ENCODE measurements at regions not wholly inside any gene's neighbourhood (a gene's known extent, or its start where the extent isn't known, plus 50 kb on each side); places are given as distances from the start of the nearest gene placed in this dataset.
A peak's percentile ranks its signal among the peaks of the same experiment; 100 is the strongest.
"Not testable (repeated sequence)": the region's sequence is repeated elsewhere in the genome, so short reads cannot be mapped to it uniquely, and the experiment has no call there.

GRCh38 chr21:6554377-6554864, 3967.0 kb upstream of the TPTE start:
- H3K4me2 ChIP-seq (ENCODE audit: low read depth, low read length, poor library complexity, severe bottlenecking); H3K36me3 ChIP-seq (ENCODE audit: insufficient read depth, low read length); DNase-seq; H4K20me1 ChIP-seq (ENCODE audit: insufficient read depth, low read depth, low read length); H3K79me2 ChIP-seq (ENCODE audit: low read length); H3K4me1 ChIP-seq (ENCODE audit: low read length); H3K9ac ChIP-seq (ENCODE audit: low read length); H3K27ac ChIP-seq (ENCODE audit: low read length); H3K9me2 ChIP-seq (replicated peaks; ENCODE audit: insufficient read depth, low read length); H2AFZ ChIP-seq (ENCODE audit: low read length); H3K4me3 ChIP-seq (ENCODE audit: low read length); H3K9me3 ChIP-seq (ENCODE audit: low read length); H3K27me3 ChIP-seq (ENCODE audit: low read length): not testable (repeated sequence)

GRCh38 chr21:6556516-6556915, 3964.9 kb upstream of the TPTE start:
- H3K36me3 ChIP-seq (ENCODE audit: insufficient read depth, low read length); H4K20me1 ChIP-seq (ENCODE audit: insufficient read depth, low read depth, low read length); H3K4me2 ChIP-seq (ENCODE audit: low read depth, low read length, poor library complexity, severe bottlenecking); H3K9ac ChIP-seq (ENCODE audit: low read length); H3K79me2 ChIP-seq (ENCODE audit: low read length); DNase-seq; H3K9me3 ChIP-seq (ENCODE audit: low read length); H2AFZ ChIP-seq (ENCODE audit: low read length); H3K9me2 ChIP-seq (replicated peaks; ENCODE audit: insufficient read depth, low read length); H3K27me3 ChIP-seq (ENCODE audit: low read length); H3K27ac ChIP-seq (ENCODE audit: low read length); H3K4me1 ChIP-seq (ENCODE audit: low read length); H3K4me3 ChIP-seq (ENCODE audit: low read length): not testable (repeated sequence)

GRCh38 chr21:6557415-6557814, 3964.0 kb upstream of the TPTE start:
- not testable (repeated sequence) for H3K27ac ChIP-seq (ENCODE audit: low read length); H3K9me3 ChIP-seq (ENCODE audit: low read length); H3K9me2 ChIP-seq (replicated peaks; ENCODE audit: insufficient read depth, low read length); DNase-seq; H2AFZ ChIP-seq (ENCODE audit: low read length); H4K20me1 ChIP-seq (ENCODE audit: insufficient read depth, low read depth, low read length); H3K79me2 ChIP-seq (ENCODE audit: low read length); H3K4me1 ChIP-seq (ENCODE audit: low read length); H3K36me3 ChIP-seq (ENCODE audit: insufficient read depth, low read length); H3K27me3 ChIP-seq (ENCODE audit: low read length); H3K4me3 ChIP-seq (ENCODE audit: low read length); H3K9ac ChIP-seq (ENCODE audit: low read length); H3K4me2 ChIP-seq (ENCODE audit: low read depth, low read length, poor library complexity, severe bottlenecking)

GRCh38 chr21:6561168-6561567, 3960.2 kb upstream of the TPTE start:
- not testable (repeated sequence) for H3K9me2 ChIP-seq (replicated peaks; ENCODE audit: insufficient read depth, low read length); H3K27me3 ChIP-seq (ENCODE audit: low read length); H3K27ac ChIP-seq (ENCODE audit: low read length); H3K4me2 ChIP-seq (ENCODE audit: low read depth, low read length, poor library complexity, severe bottlenecking); H3K4me1 ChIP-seq (ENCODE audit: low read length); H3K36me3 ChIP-seq (ENCODE audit: insufficient read depth, low read length); H3K79me2 ChIP-seq (ENCODE audit: low read length); DNase-seq; H3K9ac ChIP-seq (ENCODE audit: low read length); H4K20me1 ChIP-seq (ENCODE audit: insufficient read depth, low read depth, low read length); H3K4me3 ChIP-seq (ENCODE audit: low read length); H3K9me3 ChIP-seq (ENCODE audit: low read length); H2AFZ ChIP-seq (ENCODE audit: low read length)

- H3K27ac ChIP-seq (ENCODE audit: low read length); H3K27me3 ChIP-seq (ENCODE audit: low read length); H3K9me3 ChIP-seq (ENCODE audit: low read length); H3K4me1 ChIP-seq (ENCODE audit: low read length); H3K9me2 ChIP-seq (replicated peaks; ENCODE audit: insufficient read depth, low read length); H3K4me3 ChIP-seq (ENCODE audit: low read length); H3K4me2 ChIP-seq (ENCODE audit: low read depth, low read length, poor library complexity, severe bottlenecking); H4K20me1 ChIP-seq (ENCODE audit: insufficient read depth, low read depth, low read length); DNase-seq; H3K9ac ChIP-seq (ENCODE audit: low read length); H3K36me3 ChIP-seq (ENCODE audit: insufficient read depth, low read length); H3K79me2 ChIP-seq (ENCODE audit: low read length); H2AFZ ChIP-seq (ENCODE audit: low read length): not testable (repeated sequence)
Measured at GRCh38 chr21:6561578-6561977, 3959.8 kb upstream of the TPTE start.

- not testable (repeated sequence) for H3K9ac ChIP-seq (ENCODE audit: low read length); H3K36me3 ChIP-seq (ENCODE audit: insufficient read depth, low read length); DNase-seq
Measured at GRCh38 chr21:6564543-6565166, 3956.7 kb upstream of the TPTE start.

GRCh38 chr21:6565190-6566094, 3955.9 kb upstream of the TPTE start:
- not testable (repeated sequence) for H3K9me3 ChIP-seq (ENCODE audit: low read length); H3K27me3 ChIP-seq (ENCODE audit: low read length); H3K36me3 ChIP-seq (ENCODE audit: insufficient read depth, low read length); H3K9ac ChIP-seq (ENCODE audit: low read length); H3K9me2 ChIP-seq (replicated peaks; ENCODE audit: insufficient read depth, low read length); H3K27ac ChIP-seq (ENCODE audit: low read length); H3K4me1 ChIP-seq (ENCODE audit: low read length); H3K4me3 ChIP-seq (ENCODE audit: low read length); H3K79me2 ChIP-seq (ENCODE audit: low read length); H4K20me1 ChIP-seq (ENCODE audit: insufficient read depth, low read depth, low read length); H3K4me2 ChIP-seq (ENCODE audit: low read depth, low read length, poor library complexity, severe bottlenecking); H2AFZ ChIP-seq (ENCODE audit: low read length)
- peak; percentile 36 for DNase-seq

More at GRCh38 chr21:6564543-6565166, 3956.7 kb upstream of the TPTE start:
- not testable (repeated sequence) for H3K79me2 ChIP-seq (ENCODE audit: low read length); H3K4me2 ChIP-seq (ENCODE audit: low read depth, low read length, poor library complexity, severe bottlenecking); H3K4me1 ChIP-seq (ENCODE audit: low read length); H2AFZ ChIP-seq (ENCODE audit: low read length); H3K9me3 ChIP-seq (ENCODE audit: low read length); H4K20me1 ChIP-seq (ENCODE audit: insufficient read depth, low read depth, low read length); H3K9me2 ChIP-seq (replicated peaks; ENCODE audit: insufficient read depth, low read length); H3K27ac ChIP-seq (ENCODE audit: low read length); H3K4me3 ChIP-seq (ENCODE audit: low read length); H3K27me3 ChIP-seq (ENCODE audit: low read length)

- not testable (repeated sequence) for H3K4me1 ChIP-seq (ENCODE audit: low read length); H3K79me2 ChIP-seq (ENCODE audit: low read length); H3K27ac ChIP-seq (ENCODE audit: low read length); DNase-seq; H4K20me1 ChIP-seq (ENCODE audit: insufficient read depth, low read depth, low read length); H3K36me3 ChIP-seq (ENCODE audit: insufficient read depth, low read length); H3K4me3 ChIP-seq (ENCODE audit: low read length); H3K9me3 ChIP-seq (ENCODE audit: low read length); H3K4me2 ChIP-seq (ENCODE audit: low read depth, low read length, poor library complexity, severe bottlenecking); H2AFZ ChIP-seq (ENCODE audit: low read length); H3K9ac ChIP-seq (ENCODE audit: low read length); H3K27me3 ChIP-seq (ENCODE audit: low read length); H3K9me2 ChIP-seq (replicated peaks; ENCODE audit: insufficient read depth, low read length)
Measured at GRCh38 chr21:6567542-6567941, 3953.8 kb upstream of the TPTE start.
